ENCODE measurements at regions not wholly inside any gene's neighbourhood (a gene's known extent, or its start where the extent isn't known, plus 50 kb on each side); places are given as distances from the start of the nearest gene placed in this dataset.

DNA sequence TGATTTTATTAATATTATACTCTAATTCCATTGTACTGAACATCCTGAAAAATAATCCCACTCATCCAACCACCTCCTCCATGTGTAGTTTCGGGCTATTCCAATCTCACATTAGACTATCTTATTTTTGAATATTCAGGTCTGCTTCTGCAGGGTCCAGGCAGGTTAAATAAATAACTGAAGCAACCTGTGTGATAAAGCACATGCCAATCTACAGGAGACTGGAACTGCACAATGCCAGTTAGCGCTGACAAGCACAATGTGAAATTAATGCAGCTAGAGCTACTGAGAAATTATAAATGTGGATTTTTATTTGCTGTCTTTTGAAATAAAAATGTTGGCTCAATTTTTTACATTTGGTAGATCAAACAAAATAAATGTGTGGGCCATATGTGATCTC, 540.1 kb upstream of the ATXN8OS start:
- no peak for DNase-seq

DNA sequence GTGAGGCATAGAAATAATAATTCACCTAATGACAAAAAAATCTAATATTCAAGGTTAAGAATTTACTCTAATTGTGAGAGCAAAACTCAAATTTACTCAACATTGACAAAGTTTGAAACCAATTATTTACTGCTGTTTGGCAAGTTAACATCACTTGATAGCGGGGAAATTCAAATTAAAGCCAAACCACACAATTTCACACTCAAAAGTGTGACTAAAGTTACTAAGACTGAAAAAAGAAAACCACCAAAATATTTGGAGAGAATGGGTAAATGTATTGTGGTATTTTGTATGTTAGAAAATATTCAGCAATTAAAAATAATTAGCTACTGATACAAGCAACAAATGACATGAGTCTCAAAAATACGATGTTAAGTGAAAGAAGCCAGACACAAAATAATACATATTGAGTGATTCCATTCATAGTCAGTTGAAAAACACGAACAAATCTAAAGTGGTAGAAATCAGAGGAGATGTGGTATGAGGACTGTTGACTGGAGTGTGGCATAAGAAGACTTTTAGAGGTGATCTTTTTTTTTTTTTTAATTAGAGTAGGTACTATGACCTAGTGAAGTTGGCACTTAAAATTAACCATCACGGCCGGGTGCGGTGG, 541.4 kb upstream of the ATXN8OS start:
- no peak for DNase-seq

DNA sequence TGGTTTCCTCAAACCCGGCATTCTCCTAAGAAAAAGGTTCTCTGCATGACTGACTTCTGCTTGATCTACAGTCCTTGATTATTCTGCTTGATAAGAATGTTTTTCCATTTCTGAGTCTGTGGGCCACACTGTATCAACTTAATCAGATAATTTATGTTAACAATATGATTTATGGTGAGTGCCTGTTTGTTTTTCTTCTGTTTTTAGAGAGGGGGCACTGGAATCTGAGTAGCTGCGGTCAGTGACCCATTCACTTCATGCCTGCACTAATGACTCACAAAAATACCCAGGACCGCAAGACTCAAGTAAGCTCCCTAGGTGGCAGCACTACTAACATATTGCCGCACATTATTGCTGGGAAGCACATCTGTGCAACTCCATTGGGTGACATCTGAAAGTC, 542.3 kb upstream of the ATXN8OS start:
- DNase-seq, result no peak

DNA sequence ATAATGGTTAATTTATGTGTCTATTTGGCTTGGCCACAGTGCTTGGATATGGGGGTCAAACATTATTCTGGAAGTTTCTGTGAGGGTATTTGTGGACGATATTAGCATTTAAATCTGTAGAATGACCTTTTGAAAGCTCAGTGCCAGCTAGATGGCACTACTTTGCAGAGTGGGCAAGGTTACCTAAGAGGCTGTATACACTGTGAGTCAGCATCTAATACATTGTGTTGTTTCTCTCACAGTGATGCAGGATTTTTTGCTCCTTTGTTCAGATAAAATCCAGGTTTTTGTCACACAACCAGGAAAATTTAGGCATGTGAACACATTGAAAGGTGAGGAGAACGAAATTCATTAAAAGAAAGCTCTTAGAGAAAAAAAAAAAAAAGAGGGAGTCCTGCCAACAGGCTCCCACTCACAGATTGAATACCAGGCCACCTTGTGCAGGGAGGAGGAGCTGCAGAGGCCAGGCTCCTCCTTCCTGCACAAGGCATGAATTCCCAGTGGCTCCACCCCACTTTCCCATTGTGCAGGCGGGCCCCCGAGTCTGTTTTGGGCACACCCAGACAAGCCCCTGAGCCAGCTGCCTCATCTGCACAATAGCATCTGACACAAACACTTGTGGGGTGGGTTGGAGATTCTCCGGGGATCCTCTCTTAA, 551.0 kb upstream of the ATXN8OS start:
- no peak for DNase-seq

DNA sequence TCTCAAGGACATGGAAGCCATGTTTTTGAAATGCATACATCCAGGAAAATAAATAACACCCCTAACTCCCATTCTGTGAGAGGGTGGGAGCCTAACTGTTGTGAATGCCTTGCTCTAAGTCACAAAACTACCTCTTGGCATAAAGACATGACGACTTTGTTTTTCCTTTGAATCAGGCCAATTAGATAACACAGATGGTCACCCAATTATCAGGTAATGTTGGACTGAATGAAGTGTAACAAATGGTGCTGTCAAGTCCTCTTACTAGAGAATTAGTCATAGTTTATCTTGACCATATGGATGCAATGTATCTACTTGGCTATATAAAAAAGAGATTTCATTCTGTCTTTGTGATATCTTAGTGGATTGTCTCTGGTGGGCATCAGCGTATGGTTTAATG, 553.6 kb upstream of the ATXN8OS start:
- no peak for DNase-seq

DNA sequence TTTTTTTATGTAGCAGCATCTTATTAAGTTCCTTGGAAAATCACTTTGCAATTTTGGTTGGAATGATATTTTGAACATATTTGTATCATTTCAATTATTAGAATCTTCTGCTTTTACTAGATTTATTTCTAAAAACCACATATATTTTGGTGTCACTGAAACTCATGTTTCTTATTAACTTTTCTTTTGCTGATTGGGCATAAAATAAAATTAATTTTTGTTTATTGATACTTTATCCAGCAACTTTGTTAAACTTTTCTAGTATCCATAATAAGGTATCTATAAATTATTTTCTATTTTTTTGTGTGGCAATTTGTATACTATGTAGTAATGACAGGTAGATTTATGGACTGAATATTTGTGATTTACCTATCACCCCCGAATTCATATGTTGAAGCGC, 556.4 kb upstream of the ATXN8OS start:
- no peak for DNase-seq

DNA sequence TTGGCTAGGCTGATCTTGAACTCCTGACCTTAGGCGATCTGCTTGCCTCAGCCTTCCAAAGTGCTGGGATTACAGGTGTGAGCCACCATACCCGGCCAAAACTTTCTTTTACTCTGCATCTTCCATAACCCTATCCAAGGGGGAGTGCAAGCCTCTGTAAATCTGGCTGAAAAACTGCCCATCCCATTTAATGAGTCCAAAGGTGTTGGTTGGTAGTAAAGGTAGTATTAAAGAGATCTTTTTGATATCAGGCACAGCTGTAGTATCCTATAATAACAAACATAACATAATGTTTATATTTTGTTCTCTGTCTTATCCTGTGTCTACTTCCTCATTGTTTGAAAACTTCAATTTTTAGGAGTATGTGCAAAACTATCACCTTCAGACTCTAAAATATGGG, 559.8 kb upstream of the ATXN8OS start:
- no peak for DNase-seq

DNA sequence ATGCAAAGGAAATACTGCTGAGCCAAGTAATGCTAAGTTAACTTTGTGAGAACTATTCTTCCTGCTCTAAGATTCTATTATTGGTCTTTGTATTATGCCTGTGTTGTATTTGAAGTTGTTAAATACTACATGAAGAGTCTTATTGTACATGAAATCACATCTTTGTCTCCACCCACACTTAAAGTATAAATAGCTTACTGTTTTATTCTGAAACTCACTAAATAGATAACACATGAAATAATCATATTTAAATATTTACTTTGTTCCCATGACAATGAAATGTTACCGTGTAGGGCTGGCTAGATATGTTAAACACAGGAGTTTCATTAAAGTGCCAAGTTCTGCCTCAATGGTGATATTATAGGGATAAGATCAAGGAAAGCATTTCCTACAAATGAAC, 562.1 kb upstream of the ATXN8OS start:
- DNase-seq, result no peak

DNA sequence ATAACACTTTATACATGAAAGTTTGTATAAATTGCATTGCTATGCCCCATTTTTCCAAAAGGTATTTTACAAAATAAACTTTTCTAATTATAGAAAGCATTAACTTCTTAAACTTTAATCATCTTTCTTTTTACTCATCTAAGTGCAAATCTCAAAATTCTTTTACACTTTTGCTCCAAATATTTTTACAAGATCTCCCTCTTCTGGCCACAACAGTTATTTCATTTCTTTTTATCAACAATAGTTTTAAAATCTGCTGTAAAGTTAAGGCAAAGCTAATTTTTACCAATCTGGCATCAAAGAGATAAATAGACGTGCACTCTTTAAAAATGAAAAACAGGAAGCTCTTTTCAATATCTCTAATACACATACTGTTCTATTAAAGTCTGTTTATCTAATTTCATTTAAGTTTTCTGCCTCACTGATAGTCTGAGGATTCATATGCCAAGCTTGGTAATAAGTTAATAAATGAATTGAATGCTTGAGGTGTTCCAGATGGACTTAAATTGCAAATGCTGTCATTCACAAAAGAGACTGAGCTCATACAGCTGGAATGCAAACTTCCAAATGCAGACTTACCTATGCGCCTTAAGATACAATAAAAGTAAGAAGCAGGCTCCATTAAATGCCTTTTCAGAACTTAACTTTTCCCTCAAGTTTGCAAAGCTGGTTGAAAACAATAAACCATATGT, 583.0 kb upstream of the ATXN8OS start:
- no peak for DNase-seq

DNA sequence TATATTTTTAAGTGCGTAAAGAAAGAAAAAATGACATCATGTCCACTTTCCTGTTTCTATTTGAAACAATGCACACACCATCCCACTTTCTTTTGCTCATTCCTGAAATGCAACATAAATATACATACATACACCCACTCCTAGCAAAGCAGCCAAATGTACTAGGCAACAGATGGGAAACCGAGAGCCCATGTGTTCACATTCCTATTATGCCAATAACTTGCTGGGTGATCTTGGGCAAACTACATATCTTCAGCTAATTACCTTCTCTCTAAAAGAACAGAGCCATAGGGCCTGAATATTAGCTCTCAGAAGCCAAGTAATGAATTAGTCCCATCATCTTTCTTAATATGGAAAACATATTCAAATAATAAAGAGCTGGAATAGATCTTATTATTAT, 610.6 kb upstream of the ATXN8OS start:
- DNase-seq, result no peak

DNA sequence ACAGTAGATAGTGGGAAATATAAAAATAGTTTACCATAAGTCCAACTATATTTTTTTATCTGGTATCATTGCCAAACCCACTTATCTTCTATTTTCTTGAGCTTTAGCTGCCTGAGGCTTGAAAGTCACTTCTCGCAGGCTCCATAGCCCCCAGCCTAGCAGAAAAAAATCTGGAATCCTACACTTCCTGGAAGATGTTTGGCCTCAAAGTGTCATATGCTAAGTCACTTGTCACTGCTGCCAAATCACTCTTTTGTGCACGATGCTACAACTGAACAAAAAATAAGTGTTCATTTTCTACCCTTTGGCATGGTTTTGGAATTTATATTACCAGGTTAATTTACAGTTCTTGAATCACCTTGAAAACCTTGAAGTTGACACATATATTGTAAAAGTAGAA, 612.5 kb upstream of the ATXN8OS start:
- DNase-seq, result no peak

DNA sequence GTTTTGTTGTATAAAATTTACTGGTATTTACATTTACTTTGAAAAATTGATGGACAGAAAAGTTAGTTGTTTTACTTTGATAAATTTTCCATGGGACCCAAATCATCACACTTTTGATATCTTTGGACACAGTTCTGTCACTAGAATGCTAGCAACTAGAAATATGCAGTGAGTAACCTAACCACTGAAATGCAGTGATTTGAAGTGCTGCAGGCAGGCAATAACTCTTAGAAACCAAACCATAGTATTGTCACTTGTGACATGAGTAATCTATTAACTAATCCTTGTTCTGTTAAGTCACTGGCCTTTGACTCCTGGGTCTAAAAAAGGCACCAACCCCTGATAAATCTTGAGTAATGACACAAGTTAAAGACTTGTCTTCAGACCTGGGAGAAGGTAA, 620.0 kb upstream of the ATXN8OS start:
- no peak for DNase-seq

DNA sequence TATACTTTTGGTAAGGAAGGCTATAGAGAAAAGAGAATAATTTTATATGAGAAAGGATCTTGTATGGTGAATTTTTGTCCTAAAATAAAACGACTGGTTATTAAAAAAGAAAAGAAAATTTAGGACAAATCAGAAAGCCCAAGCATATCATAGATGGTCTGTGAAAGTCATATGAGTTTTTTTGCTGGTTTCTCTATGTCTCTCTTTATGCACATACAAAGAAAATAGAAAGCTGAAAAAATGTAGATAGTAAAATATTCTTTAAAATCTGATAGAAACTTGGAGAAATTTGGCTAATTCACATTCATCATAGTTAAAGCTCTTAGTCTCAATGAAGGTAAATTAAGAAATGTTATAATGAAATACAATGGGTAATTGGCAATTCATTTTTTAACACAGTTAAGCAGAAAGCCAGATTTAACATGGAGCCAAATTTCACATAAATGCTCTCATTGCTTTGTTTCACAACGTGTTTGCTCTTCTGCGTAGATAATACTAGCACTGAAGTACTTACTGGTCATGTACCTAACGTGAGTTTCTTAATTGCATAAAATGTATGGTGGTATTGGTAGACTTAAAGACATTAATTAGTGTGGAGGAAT, 621.5 kb upstream of the ATXN8OS start:
- DNase-seq, result no peak

DNA sequence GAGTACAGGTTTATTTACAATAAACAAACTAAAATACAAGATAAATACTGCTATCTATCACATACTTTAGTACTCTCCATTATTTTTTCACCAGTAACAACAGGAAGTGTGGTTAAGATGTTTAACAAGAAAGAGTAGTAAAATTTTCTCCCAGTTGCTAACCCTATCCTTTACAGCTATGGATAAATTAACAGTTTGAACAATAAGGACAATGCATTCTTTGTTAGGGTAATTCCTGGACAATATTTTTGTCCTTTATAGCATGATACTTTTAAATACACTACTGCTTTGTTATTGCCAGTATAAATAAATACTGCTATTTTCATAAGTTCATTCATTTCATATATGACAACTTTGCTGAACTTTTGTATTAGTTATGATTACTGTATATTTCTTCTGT, 630.2 kb upstream of the ATXN8OS start:
- no peak for DNase-seq

DNA sequence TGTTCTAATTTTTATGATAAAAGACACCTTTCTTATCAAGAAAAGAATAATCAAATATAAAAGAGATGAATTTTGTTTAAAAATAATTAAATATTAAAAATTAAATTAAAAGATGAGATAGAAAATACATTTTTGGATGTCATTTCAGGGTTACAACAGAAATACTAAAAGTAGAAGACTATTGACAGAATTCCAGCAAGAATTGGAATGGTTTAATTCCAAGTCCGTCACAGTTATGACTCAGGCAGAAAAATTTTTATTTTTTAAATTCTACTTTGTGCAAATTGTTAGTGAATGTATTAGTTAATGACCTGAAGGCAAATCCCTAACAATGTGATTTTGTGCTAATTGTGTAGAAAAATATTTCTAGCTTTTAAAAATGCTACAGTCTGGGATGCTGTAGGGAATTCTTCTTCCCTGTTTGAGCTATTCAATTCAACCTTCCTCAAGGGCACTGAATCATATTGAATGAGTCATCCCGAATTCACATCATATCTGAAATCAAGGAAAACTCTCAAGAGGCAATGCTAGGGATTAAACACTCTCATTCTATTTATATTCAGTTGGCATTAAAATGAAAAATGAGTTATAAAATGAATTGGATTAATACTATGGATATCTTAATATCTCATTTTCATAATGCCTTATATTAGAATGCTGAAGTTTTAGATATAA, 633.5 kb upstream of the ATXN8OS start:
- DNase-seq, result no peak

DNA sequence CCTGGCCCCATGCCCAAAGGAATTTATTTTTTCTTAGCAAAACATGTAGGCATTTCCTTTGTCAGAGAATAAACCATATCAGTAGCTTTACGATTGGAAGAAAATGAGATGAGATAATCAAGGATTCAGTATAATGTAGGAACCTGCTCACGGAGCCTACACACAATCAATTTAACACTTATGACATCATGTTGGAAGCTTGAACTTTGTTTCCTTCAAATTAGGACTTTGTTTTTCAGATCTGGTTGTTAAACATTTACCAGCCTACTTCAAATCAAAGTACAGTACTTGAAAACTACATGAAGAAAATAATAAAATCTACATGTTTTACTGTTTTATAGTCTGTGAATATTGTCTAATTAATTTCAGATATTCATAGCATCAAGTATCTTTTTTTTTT, 639.0 kb upstream of the ATXN8OS start:
- DNase-seq, result no peak

DNA sequence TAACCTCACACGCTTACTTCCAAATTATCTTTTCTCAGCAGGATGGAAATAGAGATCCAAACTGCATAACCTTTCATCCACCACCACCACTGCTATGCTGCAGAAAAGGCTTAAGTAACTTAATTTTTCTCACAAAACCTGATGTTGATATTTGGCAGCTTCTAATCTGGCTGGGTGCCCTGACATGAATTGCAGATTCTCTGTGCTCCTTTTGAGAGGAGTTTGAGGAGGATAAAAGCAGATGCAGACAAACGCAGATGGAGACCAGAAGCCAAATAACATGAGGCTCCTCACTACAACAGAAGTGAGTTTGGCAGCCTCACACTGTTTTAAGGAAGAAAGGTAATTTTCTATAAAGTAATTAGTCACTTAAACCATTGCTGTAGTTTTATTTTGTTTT, 646.2 kb upstream of the ATXN8OS start:
- no peak for DNase-seq

DNA sequence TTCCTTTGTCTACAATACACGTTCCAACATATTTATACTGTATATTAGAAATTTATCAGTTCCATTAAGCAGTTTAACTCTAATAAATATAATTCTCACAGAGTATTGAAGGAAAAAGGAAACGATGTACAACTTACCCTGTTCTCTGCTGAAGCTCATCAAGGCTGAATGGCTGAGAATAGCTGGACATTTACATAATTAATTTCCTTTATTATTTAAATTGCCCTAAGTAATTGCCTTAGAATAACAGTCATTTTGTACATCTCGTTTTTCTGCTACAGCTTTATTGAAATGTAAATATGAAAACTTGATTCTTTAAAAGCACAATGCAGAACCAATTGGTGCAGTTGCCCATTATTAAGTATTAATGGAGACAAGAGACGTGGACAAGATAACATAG, 648.3 kb upstream of the ATXN8OS start:
- no peak for DNase-seq

DNA sequence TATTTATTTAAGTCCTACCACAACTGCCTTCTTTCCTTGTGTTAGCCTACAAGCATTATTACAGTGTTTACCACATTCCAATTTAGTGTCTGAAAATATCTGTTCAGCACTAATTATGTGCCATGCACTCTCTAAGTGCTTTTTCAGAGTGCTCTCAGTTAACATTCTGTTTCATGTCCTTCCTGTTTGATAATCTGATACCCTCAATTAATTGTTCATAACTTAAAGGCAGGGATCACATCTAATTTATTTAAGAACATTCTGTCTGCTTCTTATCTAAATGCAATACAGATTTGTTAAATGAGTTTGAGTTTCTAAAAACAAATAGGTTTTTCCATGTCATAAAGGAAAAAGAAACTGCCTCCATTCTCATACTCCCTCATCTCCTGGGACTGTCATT, 649.6 kb upstream of the ATXN8OS start:
- no peak for DNase-seq

DNA sequence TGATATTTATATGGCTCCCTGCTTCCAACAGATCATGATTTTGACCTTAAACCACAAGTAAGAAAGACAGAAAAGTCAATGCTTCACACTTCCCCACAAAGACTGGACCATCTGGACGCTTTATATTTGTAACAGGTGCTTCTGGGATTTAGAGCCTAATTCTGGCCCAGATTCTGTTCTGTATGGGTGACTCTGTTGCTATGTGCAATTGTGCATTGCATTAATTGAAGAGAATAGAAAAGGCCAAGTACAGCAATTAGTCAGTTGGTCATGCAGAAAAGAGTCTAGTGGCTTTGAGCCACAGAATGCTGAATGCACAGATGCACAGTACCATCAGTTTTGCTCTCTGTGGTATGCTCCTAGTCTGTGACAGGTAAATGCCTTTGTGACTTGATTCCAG, 657.4 kb upstream of the ATXN8OS start:
- peak; percentile 54 for DNase-seq

DNA sequence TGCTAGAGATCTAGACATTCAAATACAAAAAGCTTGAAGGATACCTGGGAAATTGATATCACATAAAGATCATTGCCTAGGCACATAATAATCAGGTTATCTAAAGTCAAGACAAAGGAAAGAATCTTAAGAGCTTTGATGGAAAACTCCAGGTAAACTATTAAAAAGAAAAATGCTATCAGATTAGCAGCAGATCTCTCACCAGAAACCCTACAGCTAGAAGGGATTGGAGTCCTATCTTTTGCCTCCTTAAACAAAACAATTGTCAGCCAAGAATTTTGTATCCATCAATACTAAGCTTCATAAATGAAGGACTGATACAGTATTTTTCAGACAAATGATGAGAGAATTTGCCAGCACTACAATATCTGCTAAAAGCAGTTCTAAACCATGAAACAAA, 682.4 kb upstream of the ATXN8OS start:
- DNase-seq, result no peak

DNA sequence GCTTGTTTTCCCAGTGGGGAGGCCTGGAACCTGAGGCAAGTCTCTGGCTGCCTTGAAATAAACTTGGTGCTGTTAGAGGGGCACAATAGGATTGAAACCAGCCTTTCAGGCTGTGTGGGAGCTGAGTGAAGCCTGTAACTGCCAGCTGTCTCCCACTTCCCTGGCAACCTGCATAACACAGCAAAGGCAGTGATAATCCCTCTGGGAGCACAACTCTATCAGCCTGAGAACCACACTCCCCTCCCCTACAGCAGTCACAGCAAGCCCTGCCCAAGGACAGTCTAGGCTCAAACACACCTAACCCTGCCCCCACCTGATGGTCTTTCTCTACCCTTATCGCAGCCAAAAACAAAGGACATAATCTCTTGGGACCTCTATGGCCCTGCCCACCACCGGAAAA, 683.8 kb upstream of the ATXN8OS start:
- DNase-seq, result no peak

DNA sequence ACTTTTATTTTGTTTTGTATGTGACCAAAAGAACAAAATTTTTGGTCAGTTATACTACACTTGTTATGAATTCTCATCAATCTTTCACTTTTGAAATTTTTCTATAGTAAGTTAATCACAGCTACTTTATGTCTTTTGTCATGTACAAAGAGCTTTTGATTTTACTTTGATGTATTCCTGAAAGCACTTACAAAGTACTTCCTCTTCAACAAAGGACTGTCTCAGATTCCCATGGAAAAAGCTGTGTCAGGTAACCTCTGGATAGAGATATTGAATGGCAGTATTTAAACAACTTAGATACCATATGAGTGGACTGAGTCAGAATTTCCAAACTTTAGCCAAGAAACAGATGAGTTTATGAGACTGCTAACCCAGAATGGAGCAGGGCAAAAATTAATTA, 689.3 kb upstream of the ATXN8OS start:
- no peak for DNase-seq

DNA sequence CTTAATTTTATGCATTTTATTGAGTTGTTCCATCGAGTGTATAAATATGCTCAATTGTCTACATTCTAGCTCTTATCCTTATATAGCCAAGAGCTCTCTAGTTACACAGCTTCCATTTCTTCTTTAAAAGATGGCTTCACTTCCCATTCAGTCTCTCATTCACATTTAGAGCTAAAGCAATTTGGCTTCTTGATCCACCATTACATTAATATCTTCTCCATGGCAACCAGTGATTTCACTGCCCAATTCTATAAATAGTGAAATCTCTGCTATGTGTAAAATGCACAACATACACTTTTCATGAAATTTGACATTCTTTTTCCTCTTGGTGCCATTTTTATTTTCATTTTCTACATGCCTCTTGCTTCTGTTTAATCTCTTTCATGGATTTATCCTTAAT, 696.9 kb upstream of the ATXN8OS start:
- DNase-seq, result no peak

All from DMS79 (cell line).